Tibial nerve (tissue), 4 donors: ENCODE measurements at regions not wholly inside any gene's neighbourhood (a gene's known extent, or its start where the extent isn't known, plus 50 kb on each side); places are given as distances from the start of the nearest gene placed in this dataset.
"Not testable (repeated sequence)": the region's sequence is repeated elsewhere in the genome, so short reads cannot be mapped to it uniquely, and the experiment has no call there.

ENCODE experiments used
- CTCF ChIP-seq, 5 experiments: fragments of 200-600 bp in 3 of 5; fragments of 450-650 bp in 2 of 5; sonication (generic) in 3 of 5; IDR thresholded peaks; one replicate each; pipeline ENCODE4 v1.5.1; 2016 to 2019; ENCODE audit warnings: antibody characterized with exemption in 5 of 5, mild to moderate bottlenecking in 3 of 5, moderate library complexity in 2 of 5
- EP300 ChIP-seq, 2 donors: sonication (generic); formaldehyde crosslinking; IDR thresholded peaks; one replicate each; pipeline ENCODE4 v1.6.1; 2017; ENCODE audit warnings: antibody characterized with exemption in 2 of 2, mild to moderate bottlenecking in 1 of 2
- POLR2A ChIP-seq, 2 donors: fragments of 450-650 bp; IDR thresholded peaks; one replicate each; pipeline ENCODE4 v1.6.1; 2017; ENCODE audit warnings: antibody characterized with exemption in 2 of 2, mild to moderate bottlenecking in 2 of 2, moderate library complexity in 2 of 2

- not testable (repeated sequence) for TF ChIP-seq CTCF, EP300, POLR2A (IDR thresholded peaks at IDR 0.05)
Measured at GRCh38 chr11:67862896-67863295, 141.0 kb downstream of the UNC93B1 start.
